Aorta (tissue), 5 donors: ENCODE measurements at regions not wholly inside any gene's neighbourhood (a gene's known extent, or its start where the extent isn't known, plus 50 kb on each side); places are given as distances from the start of the nearest gene placed in this dataset.
"Not testable (repeated sequence)": the region's sequence is repeated elsewhere in the genome, so short reads cannot be mapped to it uniquely, and the experiment has no call there.

Experiments
- ATAC-seq: fragments of 200-7000 bp; cut with Tn5 transposase; one replicate; pipeline ENCODE4 v1.9.1; 2022; ENCODE audit warnings: moderate library complexity; ENCODE audit not compliant: low FRiP score
- DNase-seq, 2 donors: peaks; one replicate each; pipeline ENCODE4 v3.0.0-alpha.2; 2020
- H3K27ac ChIP-seq, 2 donors: one replicate each; pipeline ENCODE4 v1.5.1; 2013; ENCODE audit warnings: low read length in 2 of 2, mild to moderate bottlenecking in 2 of 2, moderate library complexity in 2 of 2, control low read depth in 1 of 2, inconsistent platforms in 1 of 2, low read depth in 1 of 2
- H3K27me3 ChIP-seq, 2 donors: one replicate each; pipeline ENCODE4 v1.6.1; 2013; ENCODE audit warnings: control low read depth in 1 of 2, low read length in 1 of 2, mild to moderate bottlenecking in 1 of 2, moderate library complexity in 1 of 2; ENCODE audit not compliant: insufficient read depth in 2 of 2, control insufficient read depth in 1 of 2
- H3K36me3 ChIP-seq, 2 donors: one replicate each; pipeline ENCODE4 v1.6.1; 2013; ENCODE audit warnings: control low read depth in 1 of 2, low read length in 1 of 2, mild to moderate bottlenecking in 1 of 2; ENCODE audit not compliant: insufficient read depth in 2 of 2, control insufficient read depth in 1 of 2
- H3K4me1 ChIP-seq, 2 donors: one replicate each; pipeline ENCODE4 v1.6.1; 2013; ENCODE audit warnings: low read length in 2 of 2, control low read depth in 1 of 2, mild to moderate bottlenecking in 1 of 2, moderate library complexity in 1 of 2; ENCODE audit not compliant: insufficient read depth in 2 of 2, control insufficient read depth in 1 of 2
- H3K4me3 ChIP-seq, 2 donors: one replicate each; pipeline ENCODE4 v1.5.1; 2013; ENCODE audit warnings: low read length in 2 of 2, control low read depth in 1 of 2, mild to moderate bottlenecking in 1 of 2
- H3K9me3 ChIP-seq: one replicate; pipeline ENCODE4 v1.6.1; 2013; ENCODE audit warnings: mild to moderate bottlenecking, low read length; ENCODE audit not compliant: control insufficient read depth
- WGBS, 2 donors: extraction: QIAGEN DNeasy Blood & Tissue Kit; methylation state at CpG; one replicate each; pipeline ENCODE4 v1.1.7; 2013; 5-methylcytosine and 5-hydroxymethylcytosine counted together
- intact Hi-C, 2 donors: fragments of 100-400 bp; cut with DNase I; formaldehyde crosslinking; loops; one replicate each; pipeline versions ENCODE4 v1.14.2 to v1.15.0; 2022
- donor health status: healthy with polysubstance abuse.
- donor health status: Bipolar disorder and iron deficiency.
- donor health status: DM: no; HTN: no; CAD: no.
- donor health status: DM: no; HTN: no; CAD: no.
- donor health status: DM: yes; HTN: yes; CAD: no.

DNA sequence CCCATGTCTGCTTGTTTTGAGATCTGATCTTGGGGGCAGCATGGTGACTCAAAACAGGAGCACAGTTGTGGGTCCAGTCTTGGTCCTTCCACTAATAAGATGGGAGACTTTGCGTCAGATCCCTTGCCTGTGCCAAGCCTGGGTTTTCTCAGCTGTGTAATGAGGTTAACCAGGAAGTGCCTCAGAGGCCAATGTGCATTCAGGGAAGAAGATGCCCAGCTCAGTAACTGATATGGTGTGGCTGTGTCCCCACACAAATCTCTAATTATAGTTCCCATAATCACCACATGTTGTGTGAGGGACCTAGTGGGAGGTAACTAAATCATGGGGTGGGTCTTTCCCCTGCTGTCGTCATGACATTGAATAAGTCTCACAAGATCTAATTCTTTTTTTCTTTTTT lies 107.1 kb upstream of the ALDH3B2 start:
- WGBS, 2 donors, result 74 to 76% methylated on average over 2 of the region's 2 CpGs
- H3K27me3 ChIP-seq, ATAC-seq, H3K4me3 ChIP-seq, H3K27ac ChIP-seq, H3K4me1 ChIP-seq, H3K9me3 ChIP-seq, DNase-seq, H3K36me3 ChIP-seq, intact Hi-C loops: not testable (repeated sequence)

DNA sequence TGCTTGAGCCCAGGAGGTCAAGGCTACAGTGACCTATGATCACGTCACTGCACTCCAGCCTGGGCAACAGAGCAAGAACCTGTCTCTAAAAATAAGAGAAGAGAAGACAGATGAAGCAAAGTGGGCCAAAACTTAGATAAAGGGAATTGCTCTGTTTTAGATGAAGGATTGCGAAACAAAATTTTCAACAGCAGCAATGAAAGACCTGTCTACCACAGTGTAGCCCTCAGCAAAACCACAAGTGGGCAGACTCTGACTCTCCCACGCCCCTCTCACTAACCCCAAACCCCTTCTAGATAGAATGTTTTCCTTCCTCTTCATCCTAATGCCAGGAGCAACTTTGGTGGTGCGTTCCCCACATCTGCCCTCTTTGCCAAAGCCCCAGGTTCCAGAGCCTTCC lies 105.6 kb upstream of the ALDH3B2 start:
- Histone ChIP-seq H3K4me1 (no peaks in the 10 kb centered on the region), H3K36me3 (no peaks in the 10 kb centered on the region), H3K27me3 (no peaks in the 10 kb centered on the region), H3K9me3 (no peaks in the 10 kb centered on the region), H3K4me3 (no peak overlapping the region), H3K27ac (no peak overlapping the region)
- 50 to 56% methylated on average over 4 of the region's 4 CpGs for WGBS, 2 donors
- ATAC-seq (no peak), DNase-seq (no peak)
- intact Hi-C loops, result no loop called here

DNA sequence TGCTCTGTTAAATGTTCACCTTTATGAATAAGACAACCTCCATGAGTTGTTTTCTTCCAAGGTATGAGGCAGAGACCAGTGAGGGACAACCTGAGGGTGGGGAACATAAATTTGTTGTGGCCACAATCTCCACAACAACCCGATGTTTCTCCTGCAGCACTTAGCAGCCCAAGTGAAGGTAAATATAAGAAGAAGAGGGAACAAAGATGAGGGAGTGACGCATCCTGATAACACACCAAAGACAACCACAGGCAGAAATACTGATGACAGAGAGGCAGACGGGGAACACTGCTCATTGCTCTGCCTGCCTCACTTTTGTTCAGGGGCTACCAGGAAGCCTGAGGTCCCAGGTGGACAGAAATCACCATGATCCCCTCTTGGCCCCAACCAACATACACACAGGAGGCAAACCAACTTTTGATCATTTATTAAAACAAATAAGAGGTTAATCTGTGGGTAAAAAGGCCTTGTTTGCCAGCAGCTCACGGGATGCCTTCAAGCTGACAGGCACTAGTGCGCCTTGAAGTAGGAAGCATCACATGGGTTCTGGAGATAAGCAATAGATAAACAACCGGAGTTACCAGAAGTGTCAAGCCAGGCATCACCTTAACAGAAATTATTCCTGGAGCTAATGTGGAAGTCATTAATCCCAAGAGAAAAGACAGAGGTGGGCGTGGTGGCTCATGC lies 104.9 kb upstream of the ALDH3B2 start:
- ATAC-seq, H3K36me3 ChIP-seq: not testable (repeated sequence)
- WGBS, 2 donors, result 61% methylated on average over 7 of the region's 7 CpGs

DNA sequence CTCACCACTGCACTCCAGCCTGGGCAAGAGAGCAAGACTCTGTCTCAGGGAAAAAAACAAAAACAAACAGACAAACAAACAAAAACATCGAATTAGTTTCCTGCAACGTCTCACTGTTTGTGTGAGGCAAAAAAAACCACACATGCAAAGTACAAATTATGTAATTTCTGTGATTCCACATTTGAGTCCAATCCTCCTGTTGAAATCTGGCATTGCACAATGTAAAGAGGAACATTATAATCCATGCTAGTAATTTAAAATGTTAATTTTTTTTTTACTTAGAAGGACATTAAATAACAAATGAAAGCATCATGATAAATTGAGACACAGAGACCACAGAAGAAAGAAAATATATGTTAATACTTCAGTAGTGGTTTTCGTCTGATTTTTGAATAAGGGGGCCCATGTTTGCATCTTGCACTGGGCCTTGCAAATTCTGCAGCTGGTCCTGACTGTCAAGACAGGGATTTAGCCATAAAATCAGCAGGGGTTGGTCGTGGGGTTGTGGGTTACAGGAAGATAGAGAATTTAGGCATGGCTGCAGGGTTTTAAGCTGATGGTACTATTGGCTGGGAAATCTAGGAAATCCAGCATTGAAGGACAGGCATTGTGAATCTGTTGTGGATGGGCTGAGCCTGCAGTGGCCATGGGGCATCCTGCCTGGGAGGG lies 102.6 kb upstream of the ALDH3B2 start:
- no peak for ATAC-seq
- Histone ChIP-seq H3K4me1 (no peaks in the 10 kb centered on the region), H3K4me3 (no peak overlapping the region), H3K9me3 (no peaks in the 10 kb centered on the region), H3K36me3 (no peaks in the 10 kb centered on the region), H3K27me3 (no peaks in the 10 kb centered on the region), H3K27ac (no peak overlapping the region)
- 53 to 60% methylated on average over 4 of the region's 4 CpGs for WGBS, 2 donors
- intact Hi-C loops, result no loop called here
- DNase-seq, result no peak

More for the DNA sequence above, 104.9 kb upstream of the ALDH3B2 start:
- intact Hi-C loops, H3K27me3 ChIP-seq, H3K27ac ChIP-seq, H3K4me1 ChIP-seq, H3K9me3 ChIP-seq, DNase-seq, H3K4me3 ChIP-seq: not testable (repeated sequence)

DNA sequence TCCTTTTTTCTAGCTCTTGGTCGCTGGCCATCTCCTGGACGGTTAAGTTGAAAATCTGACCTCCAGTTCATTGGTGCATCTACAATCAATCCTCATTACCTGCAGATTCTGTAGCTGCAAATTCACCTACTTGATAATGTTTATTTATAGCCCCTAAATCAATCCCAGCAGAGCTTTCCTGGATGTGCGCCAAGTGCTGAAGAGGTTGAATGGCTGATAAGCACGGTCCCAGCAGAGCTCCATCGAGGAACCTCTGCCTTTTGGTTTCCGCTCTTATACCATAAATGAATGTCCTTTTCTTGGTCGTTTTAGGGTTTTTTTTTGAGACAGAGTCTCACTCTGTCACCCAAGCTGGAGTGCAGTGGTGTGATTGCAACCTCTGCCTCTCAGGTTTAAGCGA lies 99.8 kb upstream of the ALDH3B2 start:
- ATAC-seq, H3K27ac ChIP-seq, H3K9me3 ChIP-seq, intact Hi-C loops, DNase-seq, H3K4me1 ChIP-seq, H3K27me3 ChIP-seq, H3K4me3 ChIP-seq, H3K36me3 ChIP-seq: not testable (repeated sequence)
- 50 to 55% methylated on average over 8 of the region's 8 CpGs for WGBS, 2 donors

DNA sequence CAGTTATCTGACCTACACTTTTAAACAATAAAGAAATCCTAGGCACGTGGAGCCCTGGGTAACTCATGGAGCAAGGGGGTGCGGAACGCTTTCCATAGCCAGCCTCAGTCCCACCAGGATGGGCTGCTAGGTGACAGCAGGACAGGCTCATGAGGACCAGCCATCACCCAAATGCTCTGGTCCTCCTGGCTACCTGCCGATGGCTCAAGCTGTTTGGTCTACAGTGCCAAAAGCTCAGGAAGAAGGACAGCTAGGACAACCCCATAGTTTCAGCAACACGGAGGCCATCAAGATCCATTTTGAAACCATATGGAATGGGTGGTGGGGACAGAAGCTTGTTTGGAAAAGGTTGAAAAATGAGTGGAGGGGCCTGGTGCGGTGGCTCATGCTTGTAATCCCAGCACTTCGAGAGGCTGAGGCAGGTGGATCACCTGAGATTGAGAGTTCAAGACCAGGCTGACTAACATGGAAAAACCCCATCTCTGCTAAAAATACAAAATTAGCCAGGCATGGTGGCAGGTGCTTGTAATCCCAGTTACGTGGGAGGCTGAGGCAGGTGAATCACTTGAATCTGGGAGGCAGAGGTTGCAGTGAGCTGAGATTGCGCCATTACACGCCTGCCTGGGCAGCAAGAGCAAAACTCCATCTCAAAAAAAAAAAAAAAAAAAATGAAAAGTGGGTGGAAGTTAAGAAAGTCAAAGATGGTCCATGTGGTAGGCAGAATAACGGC lies 93.7 kb upstream of the ALDH3B2 start:
- DNase-seq, H3K4me3 ChIP-seq, H3K9me3 ChIP-seq, H3K4me1 ChIP-seq, H3K36me3 ChIP-seq, intact Hi-C loops, H3K27me3 ChIP-seq, ATAC-seq, H3K27ac ChIP-seq: not testable (repeated sequence)
- WGBS, 2 donors, result 91% methylated on average over 11 of the region's 11 CpGs

DNA sequence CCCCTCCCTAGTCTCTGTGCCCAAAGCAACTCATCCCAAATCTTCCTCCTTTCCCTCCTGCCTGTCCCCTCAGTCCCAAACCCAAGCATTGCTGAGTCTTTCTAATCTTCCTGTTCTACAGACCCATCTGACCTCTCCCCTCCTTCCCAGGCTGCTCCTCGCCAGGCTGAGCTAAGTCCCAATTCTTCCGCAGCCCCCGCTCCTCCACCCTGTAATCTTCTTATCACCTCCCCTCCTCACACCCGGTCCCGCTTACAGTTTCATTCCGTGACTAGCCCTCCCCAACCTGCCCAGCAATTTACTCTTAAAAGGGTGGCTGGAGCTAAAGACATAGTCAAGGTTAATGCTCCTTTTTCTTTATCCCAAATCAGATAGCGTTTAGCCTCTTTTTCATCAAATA lies 86.8 kb upstream of the ALDH3B2 start:
- WGBS, 2 donors, result 53 to 64% methylated on average over 7 of the region's 7 CpGs
- H3K36me3 ChIP-seq, H3K4me1 ChIP-seq, H3K9me3 ChIP-seq, DNase-seq, H3K4me3 ChIP-seq, H3K27me3 ChIP-seq, H3K27ac ChIP-seq, ATAC-seq, intact Hi-C loops: not testable (repeated sequence)

DNA sequence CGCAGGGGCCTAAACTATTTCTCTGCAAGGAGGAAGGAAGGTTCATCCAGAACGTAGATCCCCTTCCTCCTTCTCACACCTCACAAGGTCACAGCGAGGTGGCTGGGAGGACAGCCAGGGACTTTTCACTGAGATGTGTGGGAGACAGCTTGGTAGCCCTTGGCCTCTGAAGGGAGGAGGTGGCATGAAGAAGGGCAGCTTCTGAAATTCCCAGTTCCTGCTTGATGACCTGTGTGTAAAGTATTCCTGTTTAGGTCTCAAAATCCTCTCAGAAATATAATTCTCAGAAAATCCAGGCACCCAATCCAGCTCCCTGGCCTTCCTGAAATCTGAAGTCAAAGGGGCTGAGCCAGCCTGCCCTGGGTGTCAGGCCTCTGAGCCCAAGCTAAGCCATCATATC lies 84.9 kb upstream of the ALDH3B2 start:
- WGBS, 2 donors, result 71 to 87% methylated on average over 3 of the region's 3 CpGs
- ATAC-seq, H3K27me3 ChIP-seq, H3K9me3 ChIP-seq, intact Hi-C loops, H3K36me3 ChIP-seq, DNase-seq, H3K4me1 ChIP-seq, H3K27ac ChIP-seq, H3K4me3 ChIP-seq: not testable (repeated sequence)

DNA sequence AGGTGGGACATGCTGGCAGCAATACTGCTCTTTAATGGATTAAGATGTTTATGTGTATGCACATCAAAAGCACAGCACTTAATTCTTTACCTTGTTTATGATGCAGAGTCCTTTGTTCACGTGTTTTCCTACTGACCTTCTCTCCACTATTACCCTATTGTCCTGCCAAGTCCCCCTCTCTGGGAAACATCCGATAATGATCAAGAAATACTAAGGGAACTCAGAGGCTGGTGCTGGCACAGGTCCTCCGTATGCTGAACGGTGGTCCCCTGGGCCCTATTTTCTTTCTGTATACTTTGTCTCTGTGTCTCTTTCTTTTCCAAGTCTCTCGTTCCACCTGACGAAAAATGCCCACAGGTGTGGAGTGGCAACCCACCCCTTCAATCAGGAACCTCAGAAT lies 84.0 kb upstream of the ALDH3B2 start:
- ATAC-seq, H3K4me3 ChIP-seq, H3K27ac ChIP-seq, intact Hi-C loops, H3K9me3 ChIP-seq, DNase-seq, H3K27me3 ChIP-seq, H3K4me1 ChIP-seq, H3K36me3 ChIP-seq: not testable (repeated sequence)
- WGBS, 2 donors, result 75 to 89% methylated on average over 6 of the region's 6 CpGs
